Activated naive CD8-positive, alpha-beta T cell (primary cell): ENCODE measurements at regions not wholly inside any gene's neighbourhood (a gene's known extent, or its start where the extent isn't known, plus 50 kb on each side); places are given as distances from the start of the nearest gene placed in this dataset.

Source experiments
- H3K27ac Mint-ChIP-seq: one replicate; pipeline ENCODE4 v1.8.0; 2021; ENCODE audit warnings: mixed read lengths
- H3K27me3 Mint-ChIP-seq: one replicate; pipeline ENCODE4 v1.8.0; 2021; ENCODE audit warnings: mixed read lengths
- H3K36me3 Mint-ChIP-seq: one replicate; pipeline ENCODE4 v1.8.0; 2021; ENCODE audit warnings: mixed read lengths
- H3K4me1 Mint-ChIP-seq: one replicate; pipeline ENCODE4 v1.8.0; 2021; ENCODE audit warnings: low read depth, mixed read lengths
- H3K4me3 Mint-ChIP-seq: one replicate; pipeline ENCODE4 v1.8.0; 2021; ENCODE audit warnings: mild to moderate bottlenecking, mixed read lengths
- H3K9me3 Mint-ChIP-seq: one replicate; pipeline ENCODE4 v1.8.0; 2021; ENCODE audit warnings: low read depth, mixed read lengths

- Mint-ChIP-seq H3K4me1 (no peaks in the 10 kb centered on the region), H3K4me3 (no peak overlapping the region), H3K27ac (no peak overlapping the region), H3K27me3 (no peaks in the 10 kb centered on the region), H3K9me3 (peaks cover 12% of the 10 kb centered on the region), H3K36me3 (no peaks in the 10 kb centered on the region)
Observed at GRCh38 chr1:73617145-73617544, 580.8 kb downstream of the LRRIQ3 start.

GRCh38 chr1:73611681-73612080, 586.3 kb downstream of the LRRIQ3 start:
- H3K9me3 Mint-ChIP-seq = peaks cover 4% of the 10 kb centered on the region
- no peak overlapping the region for H3K27ac Mint-ChIP-seq
- no peaks in the 10 kb centered on the region for H3K27me3 Mint-ChIP-seq

GRCh38 chr1:73604739-73605138, 593.2 kb downstream of the LRRIQ3 start:
- no peaks in the 10 kb centered on the region for H3K36me3 Mint-ChIP-seq
- no peak overlapping the region for H3K27ac Mint-ChIP-seq
- no peaks in the 10 kb centered on the region for H3K4me1 Mint-ChIP-seq
- no peak overlapping the region for H3K4me3 Mint-ChIP-seq
- no peaks in the 10 kb centered on the region for H3K27me3 Mint-ChIP-seq
- H3K9me3 Mint-ChIP-seq = peaks cover 14% of the 10 kb centered on the region

More at GRCh38 chr1:73611681-73612080, 586.3 kb downstream of the LRRIQ3 start:
- Mint-ChIP-seq H3K4me3 (no peak overlapping the region), H3K4me1 (no peaks in the 10 kb centered on the region), H3K36me3 (no peaks in the 10 kb centered on the region)

GRCh38 chr1:73604211-73604610, 593.8 kb downstream of the LRRIQ3 start:
- no peak overlapping the region for H3K27ac Mint-ChIP-seq
- H3K36me3 Mint-ChIP-seq = no peaks in the 10 kb centered on the region
- no peaks in the 10 kb centered on the region for H3K4me1 Mint-ChIP-seq
- no peak overlapping the region for H3K4me3 Mint-ChIP-seq
- H3K27me3 Mint-ChIP-seq = no peaks in the 10 kb centered on the region
- H3K9me3 Mint-ChIP-seq = peaks cover 17% of the 10 kb centered on the region

- no peaks in the 10 kb centered on the region for H3K36me3 Mint-ChIP-seq
- H3K4me1 Mint-ChIP-seq = no peaks in the 10 kb centered on the region
- H3K27me3 Mint-ChIP-seq = no peaks in the 10 kb centered on the region
- H3K9me3 Mint-ChIP-seq = peaks cover 27% of the 10 kb centered on the region
- no peak overlapping the region for H3K4me3 Mint-ChIP-seq
- no peak overlapping the region for H3K27ac Mint-ChIP-seq
Observed at GRCh38 chr1:73593804-73594203, 604.2 kb downstream of the LRRIQ3 start.

- Mint-ChIP-seq H3K4me3 (no peak overlapping the region), H3K9me3 (peaks cover 29% of the 10 kb centered on the region)
Observed at GRCh38 chr1:73593364-73593763, 604.6 kb downstream of the LRRIQ3 start.

GRCh38 chr1:73587080-73587479, 610.9 kb downstream of the LRRIQ3 start:
- Mint-ChIP-seq H3K27ac (no peak overlapping the region), H3K4me1 (no peaks in the 10 kb centered on the region), H3K4me3 (no peak overlapping the region), H3K9me3 (peaks cover 8% of the 10 kb centered on the region), H3K36me3 (no peaks in the 10 kb centered on the region), H3K27me3 (no peaks in the 10 kb centered on the region)

More at GRCh38 chr1:73593364-73593763, 604.6 kb downstream of the LRRIQ3 start:
- Mint-ChIP-seq H3K27me3 (no peaks in the 10 kb centered on the region), H3K36me3 (no peaks in the 10 kb centered on the region), H3K27ac (no peak overlapping the region), H3K4me1 (no peaks in the 10 kb centered on the region)

- no peaks in the 10 kb centered on the region for H3K27me3 Mint-ChIP-seq
- H3K27ac Mint-ChIP-seq = no peak overlapping the region
- no peak overlapping the region for H3K4me3 Mint-ChIP-seq
- H3K9me3 Mint-ChIP-seq = no peaks in the 10 kb centered on the region
- no peaks in the 10 kb centered on the region for H3K36me3 Mint-ChIP-seq
- no peaks in the 10 kb centered on the region for H3K4me1 Mint-ChIP-seq
Observed at GRCh38 chr1:73577206-73577605, 620.8 kb downstream of the LRRIQ3 start.

- Mint-ChIP-seq H3K27me3 (no peaks in the 10 kb centered on the region), H3K4me3 (no peak overlapping the region), H3K9me3 (no peaks in the 10 kb centered on the region), H3K4me1 (no peaks in the 10 kb centered on the region), H3K36me3 (no peaks in the 10 kb centered on the region), H3K27ac (no peak overlapping the region)
Observed at GRCh38 chr1:73576083-73576482, 621.9 kb downstream of the LRRIQ3 start.

- Mint-ChIP-seq H3K4me3 (no peak overlapping the region), H3K27me3 (no peaks in the 10 kb centered on the region), H3K4me1 (no peaks in the 10 kb centered on the region), H3K36me3 (no peaks in the 10 kb centered on the region), H3K27ac (no peak overlapping the region), H3K9me3 (peaks cover 12% of the 10 kb centered on the region)
Observed at GRCh38 chr1:73564294-73564693, 633.7 kb downstream of the LRRIQ3 start.

- H3K4me1 Mint-ChIP-seq = no peaks in the 10 kb centered on the region
- no peaks in the 10 kb centered on the region for H3K36me3 Mint-ChIP-seq
- H3K27ac Mint-ChIP-seq = no peak overlapping the region
- no peaks in the 10 kb centered on the region for H3K27me3 Mint-ChIP-seq
- H3K4me3 Mint-ChIP-seq = no peak overlapping the region
- H3K9me3 Mint-ChIP-seq = peaks cover 19% of the 10 kb centered on the region
Observed at GRCh38 chr1:73556270-73556669, 641.7 kb downstream of the LRRIQ3 start.

GRCh38 chr1:73537400-73537799, 660.6 kb downstream of the LRRIQ3 start:
- H3K4me3 Mint-ChIP-seq = no peak overlapping the region
- no peak overlapping the region for H3K27ac Mint-ChIP-seq
- no peaks in the 10 kb centered on the region for H3K27me3 Mint-ChIP-seq
- H3K4me1 Mint-ChIP-seq = no peaks in the 10 kb centered on the region
- H3K9me3 Mint-ChIP-seq = peaks cover 26% of the 10 kb centered on the region
- no peaks in the 10 kb centered on the region for H3K36me3 Mint-ChIP-seq

- Mint-ChIP-seq H3K4me3 (no peak overlapping the region), H3K9me3 (peaks cover 10% of the 10 kb centered on the region), H3K27ac (no peak overlapping the region)
Observed at GRCh38 chr1:73517603-73518191, 680.3 kb downstream of the LRRIQ3 start.

GRCh38 chr1:73516451-73516850, 681.5 kb downstream of the LRRIQ3 start:
- no peaks in the 10 kb centered on the region for H3K27me3 Mint-ChIP-seq
- no peak overlapping the region for H3K4me3 Mint-ChIP-seq
- no peak overlapping the region for H3K27ac Mint-ChIP-seq
- H3K4me1 Mint-ChIP-seq = no peaks in the 10 kb centered on the region
- H3K9me3 Mint-ChIP-seq = peaks cover 10% of the 10 kb centered on the region
- no peaks in the 10 kb centered on the region for H3K36me3 Mint-ChIP-seq

More at GRCh38 chr1:73517603-73518191, 680.3 kb downstream of the LRRIQ3 start:
- H3K27me3 Mint-ChIP-seq = no peaks in the 10 kb centered on the region
- no peaks in the 10 kb centered on the region for H3K36me3 Mint-ChIP-seq
- no peaks in the 10 kb centered on the region for H3K4me1 Mint-ChIP-seq

GRCh38 chr1:73511038-73511437, 686.9 kb downstream of the LRRIQ3 start:
- Mint-ChIP-seq H3K4me1 (no peaks in the 10 kb centered on the region), H3K4me3 (no peak overlapping the region), H3K27me3 (no peaks in the 10 kb centered on the region), H3K9me3 (peaks cover 5% of the 10 kb centered on the region), H3K36me3 (no peaks in the 10 kb centered on the region), H3K27ac (no peak overlapping the region)

GRCh38 chr1:73500154-73500553, 697.8 kb downstream of the LRRIQ3 start:
- Mint-ChIP-seq H3K4me1 (no peaks in the 10 kb centered on the region), H3K4me3 (no peak overlapping the region), H3K36me3 (no peaks in the 10 kb centered on the region), H3K27me3 (no peaks in the 10 kb centered on the region), H3K9me3 (peaks cover 4% of the 10 kb centered on the region), H3K27ac (no peak overlapping the region)
